VCaP (cell line): ENCODE measurements at regions not wholly inside any gene's neighbourhood (a gene's known extent, or its start where the extent isn't known, plus 50 kb on each side); places are given as distances from the start of the nearest gene placed in this dataset.

Experiments
- H3K27ac ChIP-seq: fragments of 450-650 bp; 2 replicates; pipeline ENCODE4 v1.5.1; 2017
- TF ChIP-seq, protein P1 (sequence below): fragments of 450-650 bp; conservative IDR thresholded peaks from 2 replicates; pipeline ENCODE4 v1.5.1; 2017; ENCODE audit warnings: mild to moderate bottlenecking, moderate library complexity

DNA sequence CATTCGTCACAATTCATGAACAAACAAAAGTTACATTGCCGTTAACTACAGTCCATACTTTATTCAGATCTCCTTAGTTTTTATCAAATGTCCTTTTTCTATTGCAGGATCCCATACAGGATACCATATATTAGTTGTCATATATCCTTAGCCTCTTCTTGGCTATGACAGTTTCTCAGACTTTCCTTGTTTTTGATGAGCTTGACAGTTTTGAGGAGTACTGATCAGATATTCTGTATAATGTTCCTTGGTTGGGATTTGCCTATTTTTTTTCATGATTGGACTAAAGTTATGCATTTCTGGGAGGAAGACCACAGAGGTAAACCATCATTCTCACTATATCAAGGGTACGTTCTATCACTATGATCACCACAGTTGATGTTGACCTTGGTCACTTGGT is 1627.4 kb upstream of the C9orf72 start:
- TF ChIP-seq, protein P1, sequence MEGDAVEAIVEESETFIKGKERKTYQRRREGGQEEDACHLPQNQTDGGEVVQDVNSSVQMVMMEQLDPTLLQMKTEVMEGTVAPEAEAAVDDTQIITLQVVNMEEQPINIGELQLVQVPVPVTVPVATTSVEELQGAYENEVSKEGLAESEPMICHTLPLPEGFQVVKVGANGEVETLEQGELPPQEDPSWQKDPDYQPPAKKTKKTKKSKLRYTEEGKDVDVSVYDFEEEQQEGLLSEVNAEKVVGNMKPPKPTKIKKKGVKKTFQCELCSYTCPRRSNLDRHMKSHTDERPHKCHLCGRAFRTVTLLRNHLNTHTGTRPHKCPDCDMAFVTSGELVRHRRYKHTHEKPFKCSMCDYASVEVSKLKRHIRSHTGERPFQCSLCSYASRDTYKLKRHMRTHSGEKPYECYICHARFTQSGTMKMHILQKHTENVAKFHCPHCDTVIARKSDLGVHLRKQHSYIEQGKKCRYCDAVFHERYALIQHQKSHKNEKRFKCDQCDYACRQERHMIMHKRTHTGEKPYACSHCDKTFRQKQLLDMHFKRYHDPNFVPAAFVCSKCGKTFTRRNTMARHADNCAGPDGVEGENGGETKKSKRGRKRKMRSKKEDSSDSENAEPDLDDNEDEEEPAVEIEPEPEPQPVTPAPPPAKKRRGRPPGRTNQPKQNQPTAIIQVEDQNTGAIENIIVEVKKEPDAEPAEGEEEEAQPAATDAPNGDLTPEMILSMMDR = no peak
- H3K27ac ChIP-seq = no peak overlapping the region

DNA sequence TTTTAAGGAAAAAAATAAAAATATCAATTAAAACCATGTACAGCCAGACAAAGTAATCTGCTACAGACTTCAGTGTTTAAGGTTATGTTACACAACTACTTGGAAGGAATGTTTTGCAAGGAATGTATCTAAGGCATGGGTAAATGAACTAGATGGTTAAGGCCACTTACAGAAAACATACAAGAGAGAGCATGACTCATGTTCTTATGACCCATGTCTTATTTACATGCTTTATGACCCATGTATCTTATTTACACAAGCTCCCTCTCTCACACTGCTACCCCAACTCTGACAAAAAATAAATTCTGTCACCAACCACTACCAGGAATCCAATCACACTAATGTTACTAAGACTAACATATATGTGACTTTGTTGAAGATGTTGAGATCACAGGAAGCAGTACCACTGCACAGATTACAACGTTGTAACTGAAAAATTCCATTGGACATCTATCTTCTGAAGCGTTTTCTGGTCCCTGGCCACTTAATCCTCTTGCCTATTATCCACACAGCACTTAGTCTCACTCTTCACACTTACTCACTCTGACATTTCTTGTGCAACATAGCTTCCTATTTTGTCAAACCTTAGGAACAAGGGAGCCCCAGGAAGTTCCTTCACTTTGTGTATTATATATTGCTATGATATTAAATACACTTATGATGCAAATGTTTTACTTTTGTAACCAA is 1630.1 kb upstream of the C9orf72 start:
- H3K27ac ChIP-seq = no peak overlapping the region
- TF ChIP-seq, protein P1 = no peak

GRCh38 chr9:29208670-29209069 is 1635.4 kb upstream of the C9orf72 start:
- no peak overlapping the region for H3K27ac ChIP-seq
- TF ChIP-seq, protein P1 = peak; percentile 27

GRCh38 chr9:29209748-29210291 is 1636.5 kb upstream of the C9orf72 start:
- TF ChIP-seq, protein P1 = no peak
- no peak overlapping the region for H3K27ac ChIP-seq

DNA sequence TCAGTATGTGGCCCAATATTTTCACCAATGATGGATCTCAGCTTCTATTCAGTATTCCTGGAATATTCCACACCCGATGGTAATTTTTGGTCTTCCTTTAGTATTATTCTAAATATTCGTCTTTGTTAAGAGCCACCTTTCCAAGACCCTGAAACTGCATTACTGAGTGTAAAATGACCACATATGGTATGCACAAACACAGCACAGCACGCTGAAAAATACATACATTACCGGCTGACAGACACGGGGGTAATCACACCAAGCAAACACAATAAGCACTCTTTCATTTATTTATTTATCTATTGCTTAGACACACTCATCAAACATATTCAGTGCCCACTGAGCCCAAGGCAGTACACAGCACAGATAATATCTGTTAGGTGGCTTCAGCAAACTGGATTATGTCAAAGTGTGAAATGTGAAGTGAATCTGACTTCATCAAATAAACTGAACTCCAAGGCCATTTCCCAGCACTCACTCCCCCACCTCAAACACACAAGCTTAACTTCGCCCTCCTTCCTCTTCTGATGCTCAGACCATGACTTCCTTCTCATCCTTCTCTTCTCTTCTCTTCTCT is 1637.8 kb upstream of the C9orf72 start:
- H3K27ac ChIP-seq = no peak overlapping the region
- TF ChIP-seq, protein P1 = no peak

DNA sequence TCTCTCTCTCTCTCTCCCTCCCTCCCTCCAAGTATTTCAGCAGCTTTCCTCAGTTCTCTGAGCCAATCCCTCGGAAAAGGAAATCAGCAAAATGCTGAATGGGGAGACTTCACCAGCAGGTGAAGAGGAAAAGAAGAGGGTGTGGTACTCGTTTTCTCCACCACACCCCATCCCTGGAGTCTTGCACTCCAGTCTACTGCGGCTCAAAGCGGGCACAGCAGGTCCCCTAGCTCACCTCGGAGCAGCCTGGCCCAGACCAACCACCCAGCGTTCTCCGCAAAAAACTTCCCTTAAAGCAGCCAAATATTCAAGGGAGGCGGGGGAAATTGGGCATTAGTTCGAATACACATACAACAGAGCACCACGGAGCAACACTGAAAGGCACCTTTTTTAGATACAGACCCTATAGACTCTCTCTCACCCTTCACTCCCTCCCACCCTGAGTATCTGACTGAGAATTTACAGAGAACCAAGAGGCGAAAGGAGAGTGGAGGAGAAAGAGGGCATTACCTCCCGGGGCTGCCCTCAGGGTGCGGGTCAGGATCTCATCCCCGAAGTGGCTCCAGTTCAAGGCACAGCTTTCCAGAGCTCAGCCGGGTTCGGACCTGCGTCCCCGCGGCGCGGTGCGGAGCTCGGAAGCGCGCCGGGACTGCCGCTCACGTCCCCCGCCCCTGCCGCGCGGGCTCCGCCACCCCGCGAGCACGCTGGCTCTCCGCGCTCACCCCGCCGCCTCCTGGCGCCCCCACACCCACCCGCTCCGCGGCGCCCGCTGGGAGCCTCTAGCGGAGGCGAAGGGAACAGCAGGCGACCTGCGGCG is 1638.5 kb upstream of the C9orf72 start:
- H3K27ac ChIP-seq = no peak overlapping the region
- TF ChIP-seq, protein P1 = no peak
